GM19372 (cell line): ENCODE measurements at regions not wholly inside any gene's neighbourhood (a gene's known extent, or its start where the extent isn't known, plus 50 kb on each side); places are given as distances from the start of the nearest gene placed in this dataset.

ENCODE experiments used
- ATAC-seq: cut with Tn5 transposase; IDR thresholded peaks from one replicate; pipeline ENCODE4 v1.9.1; 2021; ENCODE audit warnings: mild to moderate bottlenecking, low read depth, moderate library complexity; ENCODE audit not compliant: unreplicated experiment

GRCh38 chr3:159432682-159433340, 555.8 kb upstream of the IL12A start:
- no peak for ATAC-seq

- ATAC-seq: no peak
Measured at GRCh38 chr3:159439346-159439745, 549.3 kb upstream of the IL12A start.

- no peak for ATAC-seq
Measured at GRCh38 chr3:159441279-159441678, 547.4 kb upstream of the IL12A start.

GRCh38 chr3:159443266-159443665, 545.4 kb upstream of the IL12A start:
- ATAC-seq: no peak

GRCh38 chr3:159447841-159448240, 540.8 kb upstream of the IL12A start:
- ATAC-seq: no peak

GRCh38 chr3:159448902-159449301, 539.7 kb upstream of the IL12A start:
- no peak for ATAC-seq

- ATAC-seq: no peak
Measured at GRCh38 chr3:159451067-159451466, 537.6 kb upstream of the IL12A start.

GRCh38 chr3:159451482-159451881, 537.2 kb upstream of the IL12A start:
- no peak for ATAC-seq

GRCh38 chr3:159453036-159453435, 535.6 kb upstream of the IL12A start:
- ATAC-seq: no peak

- no peak for ATAC-seq
Measured at GRCh38 chr3:159453945-159454344, 534.7 kb upstream of the IL12A start.

- no peak for ATAC-seq
Measured at GRCh38 chr3:159455741-159456181, 532.9 kb upstream of the IL12A start.

GRCh38 chr3:159458010-159458409, 530.6 kb upstream of the IL12A start:
- ATAC-seq: no peak

GRCh38 chr3:159458982-159459381, 529.7 kb upstream of the IL12A start:
- ATAC-seq: no peak

- no peak for ATAC-seq
Measured at GRCh38 chr3:159472611-159473010, 516.0 kb upstream of the IL12A start.

GRCh38 chr3:159473206-159473605, 515.4 kb upstream of the IL12A start:
- ATAC-seq: no peak

GRCh38 chr3:159480046-159480445, 508.6 kb upstream of the IL12A start:
- ATAC-seq: no peak

- no peak for ATAC-seq
Measured at GRCh38 chr3:159482241-159482993, 506.2 kb upstream of the IL12A start.

- no peak for ATAC-seq
Measured at GRCh38 chr3:159482994-159483367, 505.7 kb upstream of the IL12A start.

GRCh38 chr3:159486580-159486979, 502.1 kb upstream of the IL12A start:
- ATAC-seq: no peak

GRCh38 chr3:159487304-159487703, 501.3 kb upstream of the IL12A start:
- ATAC-seq: no peak

- no peak for ATAC-seq
Measured at GRCh38 chr3:159488602-159489001, 500.0 kb upstream of the IL12A start.

- ATAC-seq: no peak
Measured at GRCh38 chr3:159497361-159497760, 491.3 kb upstream of the IL12A start.
